HG03095 (cell line): ENCODE measurements at regions not wholly inside any gene's neighbourhood (a gene's known extent, or its start where the extent isn't known, plus 50 kb on each side); places are given as distances from the start of the nearest gene placed in this dataset.
A peak's percentile ranks its signal among the peaks of the same experiment; 100 is the strongest.
"Not testable (repeated sequence)": the region's sequence is repeated elsewhere in the genome, so short reads cannot be mapped to it uniquely, and the experiment has no call there.

Source experiments
- ATAC-seq: cut with Tn5 transposase; IDR thresholded peaks from one replicate; pipeline ENCODE4 v1.9.1; 2021; ENCODE audit warnings: moderate library complexity; ENCODE audit not compliant: unreplicated experiment

DNA sequence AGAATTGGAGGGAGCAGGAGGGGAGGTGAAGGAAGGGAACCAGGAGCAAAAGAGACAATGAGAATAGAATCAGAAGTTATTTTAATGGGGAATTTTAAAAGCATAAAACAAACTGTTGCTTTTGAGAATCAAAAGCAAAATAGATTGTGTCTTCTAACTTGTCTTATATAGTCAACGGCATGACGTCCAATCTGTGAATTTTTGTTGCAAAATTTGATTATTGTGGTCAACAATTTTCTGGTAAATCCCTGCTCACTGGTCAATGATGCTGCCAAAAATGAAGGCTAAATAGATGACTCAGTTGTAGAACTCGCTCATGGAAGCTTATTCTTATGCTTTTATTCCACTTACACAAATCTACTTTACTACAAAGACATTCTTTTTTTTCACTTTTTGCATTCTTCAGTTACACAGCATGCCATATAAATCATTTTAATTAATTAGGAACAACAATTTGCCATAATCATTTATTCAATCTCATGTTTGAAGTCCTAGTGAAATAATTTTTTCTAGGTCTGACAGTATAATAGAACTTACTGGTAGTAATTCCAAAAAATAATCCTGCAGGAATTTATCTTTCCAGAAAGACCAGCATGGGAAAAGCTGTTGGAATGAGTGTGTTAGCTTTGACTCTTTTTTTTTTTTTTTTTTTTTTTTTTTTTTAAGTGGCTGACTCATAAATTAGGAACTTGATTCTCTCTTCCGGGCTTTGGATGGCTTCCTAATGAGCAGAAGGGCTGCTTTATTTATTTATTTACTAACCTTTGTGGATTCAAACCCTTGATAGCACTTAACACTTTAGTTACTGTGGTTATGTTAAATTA, 256.9 kb downstream of the SPRY2 start:
- ATAC-seq = no peak

DNA sequence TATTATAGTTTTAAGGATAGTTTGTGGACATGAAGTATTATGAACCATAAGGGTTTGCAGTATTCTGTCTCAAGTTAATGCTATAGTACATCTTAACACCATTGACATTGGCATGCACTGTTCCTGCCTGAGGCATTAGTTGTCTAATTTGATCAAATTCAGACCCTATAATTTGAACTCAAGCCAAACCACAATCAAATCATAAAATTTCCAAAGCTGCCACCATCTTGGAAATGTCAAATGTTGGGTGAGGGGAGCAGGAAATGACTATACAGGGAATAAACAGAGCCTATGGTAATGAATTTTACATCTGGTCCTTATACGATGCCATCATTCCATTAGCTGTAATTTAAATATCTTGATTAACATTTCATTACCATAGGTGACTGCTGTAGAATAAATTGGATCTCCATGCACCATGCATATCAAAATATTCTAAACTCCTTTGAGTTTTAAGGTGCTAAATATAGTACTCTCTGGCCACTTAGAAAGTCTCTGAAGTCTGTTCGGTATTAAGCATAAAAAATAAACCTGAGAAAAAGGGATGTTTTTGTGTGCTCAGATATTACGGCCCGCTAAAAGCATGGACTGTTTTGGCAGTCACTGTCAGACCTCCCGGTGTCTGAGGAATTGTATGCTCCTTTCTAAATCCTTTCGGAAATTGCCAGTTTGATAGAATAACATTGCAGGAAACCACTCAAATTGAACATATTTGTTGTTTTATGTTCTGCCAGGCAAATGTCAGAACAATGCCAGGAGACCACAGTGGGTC, 257.7 kb downstream of the SPRY2 start:
- no peak for ATAC-seq

DNA sequence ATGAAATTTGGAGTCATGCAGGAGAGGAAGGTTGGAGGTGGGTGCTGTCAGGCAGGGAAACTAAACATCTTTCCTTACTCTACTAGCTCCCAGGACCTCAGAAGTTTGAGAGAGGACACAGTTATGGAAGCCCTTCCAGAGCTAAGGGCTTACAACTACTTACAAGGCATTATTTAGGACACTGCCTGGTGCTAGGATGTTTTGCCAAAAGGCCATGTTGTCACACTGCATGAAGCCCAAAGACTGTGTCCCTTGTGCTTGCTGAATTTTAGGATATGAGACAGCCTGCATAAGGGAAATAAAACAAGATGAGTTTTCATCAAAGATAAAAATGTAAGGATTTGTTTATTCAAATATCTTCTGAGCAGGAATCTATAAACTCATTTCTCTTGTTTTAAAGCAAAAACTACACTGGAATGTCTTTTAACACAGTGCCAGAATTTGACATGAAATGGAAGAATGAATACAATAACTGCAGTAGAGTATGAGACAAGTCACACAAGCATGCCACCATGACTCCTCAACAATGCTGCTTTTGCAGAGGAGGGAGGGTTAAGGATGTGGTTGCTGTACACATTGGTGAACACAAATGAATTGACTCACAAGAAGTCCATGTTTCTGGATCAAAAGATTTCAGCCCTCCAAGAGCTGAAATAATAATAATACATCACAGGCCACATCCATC, 258.4 kb downstream of the SPRY2 start:
- ATAC-seq = no peak

DNA sequence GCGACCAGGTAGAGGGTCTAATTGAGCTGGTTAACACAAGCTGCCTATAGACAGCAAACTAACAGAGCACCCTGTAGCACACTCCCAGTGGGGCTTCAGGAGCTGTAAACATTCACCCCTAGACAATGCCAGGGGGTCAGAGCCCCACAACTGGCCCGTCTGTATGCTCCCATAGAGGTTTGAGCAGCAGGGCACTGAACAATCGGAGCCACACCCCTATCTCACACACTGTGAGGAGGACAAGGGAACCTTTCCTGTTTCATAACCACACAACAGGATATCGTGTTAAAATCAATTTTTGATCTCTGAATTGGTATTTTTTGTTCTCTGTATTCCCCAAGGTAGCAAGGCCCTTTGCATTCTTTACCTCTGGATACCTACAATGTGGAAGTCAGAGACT, 266.1 kb downstream of the SPRY2 start:
- no peak for ATAC-seq

DNA sequence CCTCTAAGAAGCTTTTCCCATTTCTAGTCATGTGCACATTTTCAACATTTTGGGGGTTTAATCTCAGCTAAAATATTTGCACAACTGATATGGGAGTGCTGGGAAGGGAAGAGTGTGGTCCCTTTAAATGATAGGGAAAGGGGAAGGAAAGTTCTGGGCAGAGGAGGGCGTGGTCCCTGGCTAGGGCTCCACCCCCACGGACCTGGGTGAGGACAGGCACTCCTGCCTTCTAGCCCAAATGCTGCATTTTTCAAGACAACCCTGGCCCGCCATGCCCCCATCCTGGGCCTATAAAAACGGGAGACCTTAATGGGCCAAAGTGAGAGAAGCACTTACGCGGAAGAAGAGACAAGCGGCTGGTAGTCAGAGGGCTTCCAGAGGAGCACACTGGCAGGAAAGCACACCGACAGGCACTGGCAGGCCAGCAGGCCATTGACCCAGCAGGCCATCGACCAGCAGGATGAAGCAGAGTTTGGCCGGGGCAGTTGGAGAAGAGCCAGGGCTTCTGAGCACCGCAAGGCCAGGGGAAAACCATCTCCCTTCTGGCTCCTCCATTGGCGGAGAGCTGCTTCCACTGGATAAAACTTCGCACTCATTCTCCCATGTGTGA, 266.7 kb downstream of the SPRY2 start:
- no peak for ATAC-seq

DNA sequence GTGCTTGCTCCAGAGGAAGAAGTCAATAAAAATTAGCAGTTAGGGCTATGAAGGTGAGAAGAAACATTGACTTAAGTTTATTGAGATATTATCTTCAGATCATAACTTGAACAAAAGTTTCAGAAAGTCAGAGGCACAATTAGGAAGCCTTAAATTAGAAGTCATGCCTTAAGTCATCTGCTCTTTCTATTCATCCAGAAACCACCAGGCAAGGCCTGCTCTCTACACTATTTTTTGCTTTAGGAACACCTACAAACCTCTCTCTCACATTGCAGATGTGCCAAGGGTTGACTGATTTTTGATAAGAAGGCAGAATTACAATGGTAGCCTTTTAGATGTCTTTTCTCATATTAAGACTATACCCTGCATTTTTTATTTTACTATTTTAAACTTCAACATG, 268.7 kb downstream of the SPRY2 start:
- no peak for ATAC-seq

DNA sequence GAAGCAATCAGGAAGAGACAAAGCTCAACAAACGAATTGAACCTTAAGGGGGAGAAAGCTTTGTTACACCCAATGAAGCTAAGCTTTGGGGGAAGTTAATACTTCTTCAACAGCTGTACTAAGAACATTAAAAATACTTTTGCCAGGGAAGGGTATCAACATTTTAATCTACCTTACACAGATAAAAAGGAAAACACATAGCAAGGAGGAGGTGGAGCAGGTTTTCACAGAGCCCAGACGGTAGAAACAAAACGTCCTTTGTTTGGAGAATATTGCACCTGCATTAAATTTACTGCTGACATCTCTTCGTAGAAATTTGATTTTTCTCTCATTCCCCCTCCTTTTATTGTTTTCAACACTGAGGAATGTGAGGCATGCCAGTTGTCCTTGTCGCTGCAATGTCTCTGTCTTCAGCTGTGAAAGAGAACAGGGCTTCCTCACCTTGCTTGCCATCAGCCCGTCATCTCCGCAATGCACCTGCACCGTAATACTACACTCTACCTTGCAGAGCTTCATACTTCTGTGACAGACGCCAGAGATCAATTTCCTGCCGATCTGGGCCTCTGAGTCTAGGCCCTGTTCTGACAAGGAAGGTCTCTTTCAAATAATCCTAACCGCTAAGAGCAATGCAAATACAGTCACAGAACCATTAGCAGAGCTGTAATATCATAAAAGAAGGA, 270.8 kb downstream of the SPRY2 start:
- no peak for ATAC-seq

DNA sequence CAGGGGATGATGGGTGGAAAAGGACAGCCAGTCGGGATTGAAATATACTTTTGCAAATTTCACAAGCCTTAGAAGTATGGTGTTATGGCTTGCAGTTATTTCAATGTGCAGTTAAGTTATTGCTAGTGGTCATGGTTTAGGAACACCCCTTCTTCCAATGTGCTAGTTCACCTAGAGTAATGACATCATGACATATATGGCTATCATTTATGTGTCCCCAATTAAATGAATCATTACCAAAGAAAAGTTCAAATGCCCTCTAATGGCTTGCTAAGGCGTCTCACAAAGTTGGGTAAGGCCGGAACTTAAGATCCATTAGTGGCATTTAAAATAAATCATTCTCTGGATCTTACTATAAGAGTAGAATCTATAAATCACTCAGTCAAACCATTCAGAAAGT, 271.6 kb downstream of the SPRY2 start:
- no peak for ATAC-seq

DNA sequence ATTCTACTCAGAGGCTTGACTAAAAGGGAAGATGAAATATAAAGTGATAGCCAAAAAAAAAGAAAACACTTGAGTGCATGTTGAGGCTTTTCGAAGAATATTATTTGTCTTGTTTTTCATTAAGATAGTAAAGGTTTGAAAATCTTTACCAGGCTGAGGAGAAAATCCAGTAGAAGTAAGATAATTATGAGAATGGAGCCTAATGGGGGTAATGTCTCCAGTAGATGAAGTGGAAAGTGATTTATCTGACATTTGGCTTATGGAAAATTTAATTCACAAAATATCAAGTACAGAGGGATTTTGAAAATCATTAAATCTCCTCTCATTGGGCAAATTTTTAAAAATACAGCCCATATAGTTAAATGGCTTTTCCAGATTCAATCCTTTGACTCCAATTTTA, 274.9 kb downstream of the SPRY2 start:
- no peak for ATAC-seq

DNA sequence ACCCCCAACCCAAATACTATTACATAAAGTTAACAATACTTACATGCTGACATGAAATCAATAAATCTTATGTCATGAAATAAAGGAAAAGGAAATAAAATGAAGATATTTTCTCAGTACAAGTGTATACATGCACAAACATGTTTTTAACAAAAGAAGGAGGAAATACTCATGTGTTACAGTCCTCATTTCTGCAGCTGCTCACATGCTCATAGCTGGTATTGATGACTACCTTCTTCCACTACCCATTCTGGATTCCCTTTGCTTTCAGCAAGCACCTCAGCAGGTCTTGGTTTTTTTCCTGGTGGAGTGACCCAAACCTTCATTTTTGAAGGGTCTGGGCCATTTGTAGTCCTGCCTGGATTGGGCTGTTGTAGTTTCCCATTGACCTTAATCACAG, 278.5 kb downstream of the SPRY2 start:
- not testable (repeated sequence) for ATAC-seq

DNA sequence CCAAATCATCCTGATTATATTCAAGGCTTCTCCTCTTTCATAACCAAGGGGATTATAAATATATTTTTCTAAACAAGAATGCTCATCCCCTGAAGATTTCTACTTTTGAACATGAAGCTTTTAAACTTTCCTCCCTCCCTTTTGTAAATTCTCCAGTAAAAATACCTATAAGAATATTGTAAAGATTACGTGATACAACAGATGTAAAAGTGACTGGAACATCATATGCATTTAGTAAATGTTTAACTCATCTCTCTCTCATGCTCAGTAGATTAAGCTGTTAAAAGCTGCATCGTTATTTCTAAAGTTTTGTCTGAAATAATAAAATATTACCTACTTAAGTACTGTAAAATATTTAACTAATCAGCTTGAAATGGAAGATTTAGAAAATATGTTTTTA, 281.1 kb downstream of the SPRY2 start:
- ATAC-seq = no peak

DNA sequence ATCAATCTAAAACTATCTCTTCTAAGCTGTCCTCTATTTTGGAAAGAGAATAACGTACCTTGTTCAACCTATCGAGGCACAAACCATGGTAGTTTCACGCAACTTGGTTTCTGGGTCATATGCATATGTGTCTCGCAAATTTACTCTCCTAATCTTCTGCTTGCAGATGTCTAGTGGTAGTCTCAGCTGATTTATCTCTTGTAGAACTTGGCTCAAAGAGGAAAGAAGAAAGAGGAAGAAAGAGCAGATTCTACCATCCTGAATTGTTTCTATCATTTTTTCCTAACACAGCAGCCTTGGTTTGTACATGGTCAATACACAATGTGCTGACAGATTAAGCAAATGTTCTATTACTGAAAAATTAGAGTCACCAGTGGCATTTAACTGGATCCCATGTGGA, 282.3 kb downstream of the SPRY2 start:
- ATAC-seq = no peak

DNA sequence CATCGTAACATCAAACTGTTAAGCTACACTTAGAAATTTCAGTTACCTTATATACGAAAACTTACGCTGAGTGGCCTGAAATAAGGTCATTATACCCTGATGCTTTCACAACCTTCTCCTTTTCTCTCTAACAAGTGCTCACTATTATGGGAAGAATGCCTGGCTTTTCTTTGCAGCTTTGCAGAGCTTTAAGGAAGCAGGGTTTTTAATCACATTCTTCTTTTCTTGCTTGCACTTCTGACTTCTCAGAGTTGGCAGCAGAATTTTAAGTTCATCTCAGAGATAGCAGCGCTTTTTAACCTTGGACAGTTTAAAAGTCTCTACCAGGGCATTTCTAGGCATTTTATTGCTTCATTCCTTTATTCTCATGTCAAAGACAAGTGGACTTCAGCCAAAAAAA, 285.1 kb downstream of the SPRY2 start:
- no peak for ATAC-seq

DNA sequence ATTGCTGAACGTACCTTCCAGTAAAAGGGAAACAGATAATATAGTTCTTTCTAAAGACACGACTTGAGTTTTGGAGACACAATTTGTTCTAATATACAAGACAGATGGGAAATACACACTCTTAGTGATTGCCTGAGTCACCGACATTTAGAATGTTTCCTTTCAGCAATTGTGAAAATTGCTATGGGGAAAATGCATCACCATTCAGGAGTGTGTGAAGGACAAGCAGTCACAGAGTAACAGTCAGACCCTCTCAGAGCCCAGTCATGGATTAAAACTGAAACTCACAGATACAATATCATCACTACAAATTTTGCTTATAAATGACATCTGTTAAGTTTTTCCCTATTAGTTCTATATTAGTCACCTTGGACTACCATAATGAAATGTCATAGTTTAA, 286.1 kb downstream of the SPRY2 start:
- ATAC-seq = no peak

DNA sequence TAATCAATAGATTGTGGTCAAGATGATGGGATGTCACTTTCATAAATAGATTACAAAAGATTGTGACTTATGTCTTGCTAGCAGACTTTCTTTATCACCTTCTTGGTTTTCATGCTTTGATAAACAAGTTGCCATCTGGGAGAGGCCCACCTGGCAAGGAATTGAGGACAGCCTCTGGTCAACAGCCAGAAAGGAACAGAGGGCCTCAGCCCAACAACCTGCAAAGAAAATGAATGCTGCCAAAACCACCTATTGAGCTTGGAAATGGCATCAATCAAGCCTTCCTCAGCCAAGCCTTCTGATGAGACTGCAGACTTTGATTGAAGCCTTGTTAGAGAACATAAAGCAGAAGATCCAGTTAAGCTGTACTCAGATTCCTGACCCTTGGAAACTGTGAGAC, 288.6 kb downstream of the SPRY2 start:
- ATAC-seq = no peak

DNA sequence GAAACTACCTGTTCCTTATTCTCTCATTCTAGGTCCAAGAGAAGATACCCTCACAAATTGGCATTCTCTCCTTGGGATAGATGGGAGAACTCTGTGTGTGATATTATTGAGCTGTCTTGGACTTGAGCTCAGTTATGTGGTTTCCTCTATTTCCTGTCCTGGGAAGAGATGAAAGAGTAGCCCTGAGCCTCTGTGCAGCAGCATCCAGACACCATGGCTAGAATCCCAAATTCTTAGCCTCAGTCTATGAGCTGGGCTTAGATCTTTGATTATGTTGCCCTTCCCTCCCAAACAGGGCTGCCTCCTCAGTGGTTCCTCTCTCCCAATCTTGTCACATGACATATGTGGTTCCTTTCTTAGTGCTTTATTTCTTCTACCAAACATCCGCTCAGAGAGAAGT, 290.7 kb downstream of the SPRY2 start:
- no peak for ATAC-seq

DNA sequence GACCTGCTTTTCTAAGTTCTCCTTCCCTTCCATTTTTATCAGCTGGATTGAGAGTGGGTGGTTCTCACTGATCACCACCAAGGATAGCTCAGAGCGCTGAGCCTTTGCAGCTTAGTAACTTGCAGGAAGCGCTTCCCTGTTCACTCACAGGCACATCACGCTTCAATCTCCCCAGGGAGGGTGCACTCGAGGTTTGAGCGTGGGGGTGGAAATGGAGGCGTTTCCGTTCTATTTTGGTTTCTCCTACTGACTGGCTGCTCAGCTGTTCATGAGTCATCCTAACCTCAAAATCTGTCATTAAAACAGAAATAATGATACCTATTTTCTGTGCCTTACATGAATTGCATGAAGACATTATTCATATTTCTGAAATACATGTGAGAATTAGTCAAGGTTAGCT, 292.1 kb downstream of the SPRY2 start:
- peak; percentile 98 for ATAC-seq

DNA sequence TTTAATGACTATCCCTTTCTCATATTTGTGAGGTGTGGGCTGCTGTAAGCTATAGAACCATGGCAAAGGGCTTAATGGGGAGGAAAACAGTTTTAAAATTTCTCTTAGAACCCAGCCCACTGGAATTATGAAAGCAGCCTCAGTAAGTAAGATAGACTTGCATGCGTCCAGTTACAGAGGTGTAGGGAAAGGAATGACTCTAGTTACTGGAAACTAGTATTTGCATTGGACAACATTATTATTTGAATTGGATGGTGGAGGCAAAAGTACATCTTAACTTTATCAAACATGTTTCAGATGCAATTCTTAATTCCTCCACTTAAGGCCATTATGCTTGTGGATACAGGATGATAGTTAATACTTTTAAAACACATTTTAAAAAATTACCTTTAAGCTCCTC, 292.9 kb downstream of the SPRY2 start:
- no peak for ATAC-seq

DNA sequence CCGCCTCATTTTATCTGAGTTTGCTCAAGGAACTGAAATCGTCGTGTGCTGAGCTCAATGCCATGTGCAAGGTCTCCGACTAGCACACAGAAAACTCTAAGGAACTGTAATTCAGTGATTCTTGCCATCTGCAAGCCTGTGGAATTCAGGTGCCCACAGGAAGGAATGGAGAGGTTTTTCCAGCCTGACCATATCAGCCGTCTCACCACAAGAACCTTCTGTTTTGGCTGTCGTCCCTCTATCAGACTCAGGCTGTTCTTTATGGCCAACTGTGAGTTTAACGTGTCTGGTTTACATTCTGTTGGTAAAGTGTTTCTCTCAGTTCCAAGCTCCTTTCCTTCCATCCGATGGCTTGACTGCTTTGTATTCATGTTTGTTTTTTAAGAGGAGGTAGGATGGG, 293.5 kb downstream of the SPRY2 start:
- no peak for ATAC-seq

DNA sequence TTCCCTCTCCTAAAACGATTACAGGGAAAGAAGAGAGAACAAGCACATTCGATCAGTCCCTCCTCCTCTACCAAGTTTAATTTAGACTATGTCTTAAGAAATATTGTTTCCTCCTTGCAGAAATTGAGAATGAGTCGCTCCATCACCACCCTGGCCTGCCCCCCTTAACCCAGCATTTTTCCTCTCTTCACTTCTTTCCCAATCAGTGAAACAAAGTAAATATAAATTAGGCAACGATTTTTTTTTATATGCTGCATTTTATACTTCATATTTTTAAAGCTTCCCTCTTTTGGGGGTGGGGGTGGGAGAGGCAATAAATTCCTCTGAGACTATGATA, 300.0 kb downstream of the SPRY2 start:
- no peak for ATAC-seq
